ENCODE measurements at regions not wholly inside any gene's neighbourhood (a gene's known extent, or its start where the extent isn't known, plus 50 kb on each side); places are given as distances from the start of the nearest gene placed in this dataset.

DNA sequence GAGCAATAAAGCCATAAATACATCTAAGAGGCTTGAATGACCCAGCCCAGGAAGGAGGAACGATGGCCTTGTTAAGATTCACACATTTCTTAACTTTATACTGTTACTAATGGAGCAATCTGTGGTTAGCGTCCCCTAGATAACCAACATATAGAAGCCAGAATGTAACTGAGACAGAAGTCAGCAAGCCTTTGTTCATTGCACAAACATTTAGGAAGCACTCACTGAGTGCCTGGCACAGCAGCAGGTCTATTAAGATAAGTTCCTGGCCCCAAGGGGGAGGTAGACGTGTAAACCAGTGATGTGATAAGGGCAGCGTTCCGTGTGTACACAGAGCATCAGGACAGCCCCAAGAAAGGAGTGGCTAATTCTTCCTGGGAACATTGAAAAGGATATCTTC is 63.6 kb upstream of the ATL2 start:
- TF ChIP-seq, protein P1, sequence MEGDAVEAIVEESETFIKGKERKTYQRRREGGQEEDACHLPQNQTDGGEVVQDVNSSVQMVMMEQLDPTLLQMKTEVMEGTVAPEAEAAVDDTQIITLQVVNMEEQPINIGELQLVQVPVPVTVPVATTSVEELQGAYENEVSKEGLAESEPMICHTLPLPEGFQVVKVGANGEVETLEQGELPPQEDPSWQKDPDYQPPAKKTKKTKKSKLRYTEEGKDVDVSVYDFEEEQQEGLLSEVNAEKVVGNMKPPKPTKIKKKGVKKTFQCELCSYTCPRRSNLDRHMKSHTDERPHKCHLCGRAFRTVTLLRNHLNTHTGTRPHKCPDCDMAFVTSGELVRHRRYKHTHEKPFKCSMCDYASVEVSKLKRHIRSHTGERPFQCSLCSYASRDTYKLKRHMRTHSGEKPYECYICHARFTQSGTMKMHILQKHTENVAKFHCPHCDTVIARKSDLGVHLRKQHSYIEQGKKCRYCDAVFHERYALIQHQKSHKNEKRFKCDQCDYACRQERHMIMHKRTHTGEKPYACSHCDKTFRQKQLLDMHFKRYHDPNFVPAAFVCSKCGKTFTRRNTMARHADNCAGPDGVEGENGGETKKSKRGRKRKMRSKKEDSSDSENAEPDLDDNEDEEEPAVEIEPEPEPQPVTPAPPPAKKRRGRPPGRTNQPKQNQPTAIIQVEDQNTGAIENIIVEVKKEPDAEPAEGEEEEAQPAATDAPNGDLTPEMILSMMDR (conservative IDR thresholded peaks at IDR 0.05; ENCODE audit: low read length), result no peak
- TF ChIP-seq EZH2phosphoT487 (IDR thresholded peaks at IDR 0.05; ENCODE audit: borderline replicate concordance, low read depth, low read length), result no peak

Measured in OCI-LY7 (cell line).